NCI-H446 treated with DMSO at 0.1 percent for 48 hours (cell line): ENCODE measurements at regions not wholly inside any gene's neighbourhood (a gene's known extent, or its start where the extent isn't known, plus 50 kb on each side); places are given as distances from the start of the nearest gene placed in this dataset.

Source experiments
- DNase-seq: peaks from one replicate; lab custom pipeline; 2025; lab: John Stamatoyannopoulos, UW

- DNase-seq, result no peak
Observed at GRCh38 chr22:27450448-27450847, 351.1 kb downstream of the MN1 start.

GRCh38 chr22:27452245-27452644, 349.3 kb downstream of the MN1 start:
- no peak for DNase-seq

GRCh38 chr22:27452922-27453321, 348.6 kb downstream of the MN1 start:
- no peak for DNase-seq

- no peak for DNase-seq
Observed at GRCh38 chr22:27453725-27454124, 347.8 kb downstream of the MN1 start.

GRCh38 chr22:27454807-27455450, 346.6 kb downstream of the MN1 start:
- DNase-seq, result no peak

GRCh38 chr22:27455526-27455925, 346.0 kb downstream of the MN1 start:
- no peak for DNase-seq

GRCh38 chr22:27456696-27457503, 344.7 kb downstream of the MN1 start:
- DNase-seq, result no peak

GRCh38 chr22:27459999-27460398, 341.6 kb downstream of the MN1 start:
- no peak for DNase-seq

GRCh38 chr22:27460591-27461347, 340.8 kb downstream of the MN1 start:
- no peak for DNase-seq

- no peak for DNase-seq
Observed at GRCh38 chr22:27461470-27461869, 340.1 kb downstream of the MN1 start.

- DNase-seq, result no peak
Observed at GRCh38 chr22:27462190-27462589, 339.4 kb downstream of the MN1 start.

- no peak for DNase-seq
Observed at GRCh38 chr22:27463121-27463660, 338.4 kb downstream of the MN1 start.

GRCh38 chr22:27466229-27466628, 335.3 kb downstream of the MN1 start:
- DNase-seq, result no peak

GRCh38 chr22:27466778-27467438, 334.6 kb downstream of the MN1 start:
- no peak for DNase-seq

- no peak for DNase-seq
Observed at GRCh38 chr22:27467711-27468110, 333.8 kb downstream of the MN1 start.

- DNase-seq, result no peak
Observed at GRCh38 chr22:27468712-27469111, 332.8 kb downstream of the MN1 start.

- no peak for DNase-seq
Observed at GRCh38 chr22:27470169-27470772, 331.3 kb downstream of the MN1 start.

GRCh38 chr22:27472975-27473374, 328.6 kb downstream of the MN1 start:
- DNase-seq, result no peak

- DNase-seq, result no peak
Observed at GRCh38 chr22:27473533-27473932, 328.0 kb downstream of the MN1 start.

- DNase-seq, result no peak
Observed at GRCh38 chr22:27474112-27474571, 327.4 kb downstream of the MN1 start.

GRCh38 chr22:27474711-27475547, 326.6 kb downstream of the MN1 start:
- DNase-seq, result peak; percentile 23
